ENCODE measurements at regions not wholly inside any gene's neighbourhood (a gene's known extent, or its start where the extent isn't known, plus 50 kb on each side); places are given as distances from the start of the nearest gene placed in this dataset.

DNA sequence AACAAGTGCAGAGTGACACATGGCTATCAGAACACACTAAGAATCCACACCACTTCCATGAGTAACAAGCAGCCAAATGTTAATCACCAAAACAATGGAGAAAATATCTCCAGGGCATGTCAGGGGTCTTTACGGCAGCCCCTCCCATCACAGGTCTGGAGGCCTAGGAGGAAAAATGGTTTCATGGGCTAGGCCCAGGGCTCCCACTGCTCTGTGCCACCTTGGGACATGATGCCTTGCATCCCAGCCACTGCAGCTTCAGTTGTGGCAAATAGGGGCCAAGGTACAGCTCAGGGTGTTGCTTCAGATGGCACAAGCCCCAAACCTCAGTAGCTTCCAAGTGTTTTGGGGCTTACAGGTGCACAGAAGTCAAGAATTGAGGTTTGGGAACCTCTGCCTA lies 66.6 kb downstream of the NEURL3 start:
- no peak for DNase-seq

DNA sequence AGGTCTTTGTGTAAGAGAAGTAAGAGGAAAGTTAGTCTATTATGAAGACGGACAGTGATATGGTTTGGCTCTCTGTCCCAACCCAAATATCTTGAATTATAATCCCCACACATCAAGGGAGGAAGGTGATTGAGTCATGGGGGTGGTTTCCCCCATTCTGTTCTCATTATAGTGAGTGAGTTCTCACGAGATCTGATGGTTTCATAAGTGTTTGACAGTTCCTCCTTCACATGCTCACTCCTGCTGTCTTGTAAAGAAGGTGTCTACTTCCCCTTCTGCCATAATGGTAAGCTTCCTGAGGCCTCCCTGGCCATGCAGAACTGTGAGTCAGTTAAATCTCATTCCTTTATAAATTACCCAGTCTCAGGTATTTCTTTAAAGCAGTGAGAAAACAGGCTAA lies 67.6 kb downstream of the NEURL3 start:
- DNase-seq: no peak

DNA sequence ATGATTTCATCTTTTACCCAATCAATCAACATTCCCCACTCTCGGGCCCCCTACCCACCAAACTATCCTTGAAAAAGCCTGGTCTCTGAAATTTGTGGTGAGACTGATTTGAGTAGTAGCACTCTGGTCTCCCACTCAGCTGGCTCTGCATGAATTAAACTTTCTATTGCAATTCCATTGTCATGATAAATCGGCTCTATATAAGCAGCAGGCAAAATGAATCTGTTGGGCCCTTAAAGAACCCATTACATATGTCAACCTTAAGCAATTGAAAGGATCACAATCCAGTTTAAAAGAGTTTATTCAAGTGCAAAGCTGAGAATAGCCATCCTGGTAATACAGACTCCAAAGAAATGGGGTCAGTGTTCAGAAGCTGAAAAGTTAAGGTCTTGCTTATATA lies 68.2 kb downstream of the NEURL3 start:
- DNase-seq: no peak

DNA sequence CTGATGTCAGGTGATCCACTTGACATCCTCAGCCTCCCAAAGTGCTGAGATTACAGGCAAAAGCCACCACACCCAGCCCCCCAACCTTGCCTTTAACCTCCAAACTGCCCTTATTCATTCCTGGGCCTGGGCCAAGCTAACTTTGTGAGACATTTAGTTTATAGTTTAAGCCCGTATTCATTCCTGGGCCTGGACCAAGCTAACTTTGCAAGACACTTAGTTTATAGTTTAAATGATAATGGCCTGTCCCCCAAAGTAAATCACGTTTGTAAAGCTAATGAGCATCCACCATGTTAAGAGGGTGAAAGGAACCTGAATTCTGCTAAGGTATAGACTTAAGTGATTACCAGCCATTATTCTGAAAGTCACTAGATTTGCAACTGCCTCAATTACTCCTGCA lies 68.7 kb downstream of the NEURL3 start:
- no peak for DNase-seq

DNA sequence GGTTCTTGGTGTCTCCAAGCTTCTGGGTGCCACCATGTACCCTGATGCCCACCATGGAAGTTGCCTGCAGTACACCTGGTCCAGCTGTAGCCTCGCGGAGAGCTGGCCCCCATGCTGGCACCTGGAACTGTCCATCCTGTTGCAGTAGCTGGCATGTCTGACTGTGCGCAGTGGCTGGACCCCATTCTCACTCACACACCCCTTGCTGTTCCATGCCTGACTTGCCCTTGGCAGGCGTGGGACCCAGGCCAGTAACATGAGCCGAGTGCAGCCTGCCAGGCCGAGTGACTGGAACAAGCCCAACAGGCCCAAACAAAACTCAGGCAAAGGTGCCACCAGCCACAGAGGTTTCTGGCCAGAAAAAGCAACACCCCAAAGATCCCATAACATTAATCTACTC lies 73.8 kb downstream of the NEURL3 start:
- DNase-seq: no peak

DNA sequence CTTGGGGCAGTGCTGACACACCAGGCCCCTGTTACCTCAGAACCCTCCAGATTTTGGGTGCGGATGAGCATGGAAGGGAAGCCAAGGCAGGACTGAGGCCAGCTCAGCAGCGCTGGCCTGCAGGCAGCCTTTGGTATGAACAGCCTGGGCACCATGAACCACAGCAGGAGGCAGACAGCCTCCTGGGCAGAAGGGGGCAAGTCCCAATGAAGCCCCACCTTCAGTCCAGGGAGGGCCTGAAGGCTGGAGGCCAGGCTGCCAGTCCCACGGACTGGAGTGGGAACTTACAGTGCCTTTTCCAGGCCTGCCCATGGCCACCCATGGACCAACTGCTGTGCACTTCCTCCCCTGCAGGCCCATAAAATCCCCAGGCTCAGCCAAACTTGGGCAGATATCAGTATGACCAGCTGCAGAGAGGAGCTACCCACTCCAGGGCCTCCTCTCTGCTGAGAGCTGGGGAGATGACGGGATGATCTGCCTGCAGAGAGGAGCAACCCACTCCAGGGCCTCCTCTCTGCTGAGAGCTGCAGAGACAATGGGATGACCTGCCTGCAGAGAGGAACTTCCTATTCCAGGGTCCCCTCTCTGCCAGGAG lies 74.7 kb downstream of the NEURL3 start:
- no peak for DNase-seq

DNA sequence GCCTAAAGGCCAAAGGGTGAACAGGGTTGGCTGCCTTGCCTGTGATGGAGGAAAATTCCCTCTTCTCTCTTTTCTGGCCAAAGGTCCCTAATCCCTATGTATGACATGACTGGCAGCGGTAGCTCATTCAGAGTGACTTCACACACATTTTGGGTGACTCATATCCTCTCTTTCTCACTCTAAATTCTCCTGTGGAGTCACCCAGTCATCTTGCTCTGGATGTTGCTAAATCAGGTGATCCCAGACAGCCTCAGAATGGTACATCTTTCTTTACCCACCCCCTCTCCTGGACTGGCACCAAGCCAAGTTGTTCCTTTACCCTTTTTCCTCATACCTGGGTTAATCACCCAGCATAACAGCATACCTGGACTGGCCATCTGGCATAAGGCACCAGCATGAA lies 77.2 kb downstream of the NEURL3 start:
- peak; percentile 13 for DNase-seq

DNA sequence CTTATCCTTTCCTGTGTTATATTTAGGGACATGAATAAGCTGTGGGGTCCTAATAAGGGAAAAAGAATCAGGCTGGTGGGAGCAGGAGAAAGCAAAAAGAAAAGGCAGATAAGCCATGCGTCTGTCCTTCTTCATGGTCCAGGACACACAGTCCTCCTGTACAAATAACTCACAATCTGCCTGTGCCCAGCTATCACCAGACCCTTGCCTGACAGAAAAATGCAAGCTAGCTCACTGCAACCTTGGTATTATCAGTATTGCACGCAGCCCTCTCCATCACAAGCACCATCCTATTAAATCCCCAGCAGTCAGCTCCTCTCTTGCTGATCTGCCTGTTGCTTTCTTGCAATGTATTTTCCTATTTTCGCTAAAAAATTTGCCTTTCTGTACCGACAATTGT lies 78.0 kb downstream of the NEURL3 start:
- no peak for DNase-seq

DNA sequence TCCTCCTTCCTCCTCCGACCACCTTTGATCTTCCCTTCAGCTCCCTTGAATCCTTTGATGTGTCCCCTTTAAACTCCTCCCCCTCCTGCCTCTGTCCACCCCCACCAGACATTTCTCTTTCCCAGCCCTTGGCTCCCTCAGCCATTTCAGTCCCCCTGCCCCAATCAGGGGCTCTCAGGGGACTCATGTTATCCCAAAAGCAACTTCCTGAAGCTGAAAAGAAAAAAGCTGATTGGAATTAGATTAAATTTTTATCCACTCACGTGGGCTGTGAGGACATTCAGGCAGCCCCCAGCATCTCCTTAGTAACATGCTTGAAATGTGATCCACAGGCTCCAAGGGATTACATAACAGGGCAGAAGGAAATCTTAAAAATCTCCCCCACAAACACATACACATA lies 81.3 kb downstream of the NEURL3 start:
- no peak for DNase-seq

Data from stimulated activated CD4-positive, alpha-beta T cell treated with anti-CD3 and anti-CD28 coated beads, Interleukin-1b, Interleukin-23, amount 100 ng/mL, for 48 hours (primary cell).